Activated naive CD4-positive, alpha-beta T cell (primary cell): ENCODE measurements at regions not wholly inside any gene's neighbourhood (a gene's known extent, or its start where the extent isn't known, plus 50 kb on each side); places are given as distances from the start of the nearest gene placed in this dataset.

Experiments
- DNase-seq, 4 experiments: peaks; one replicate each; lab custom pipeline; 2025; lab: John Stamatoyannopoulos, UW

- DNase-seq, result no peak
These were observed 55.6 kb downstream of the PBDC1 start for GRCh38 chrX:76228499-76228898.

- no peak for DNase-seq
These were observed 76.0 kb downstream of the PBDC1 start for GRCh38 chrX:76248901-76249300.

GRCh38 chrX:76253432-76253831 is 80.6 kb downstream of the PBDC1 start:
- DNase-seq, result peak in 2 of 4 experiments; percentile 1 to 2

GRCh38 chrX:76279007-76279406 is 106.1 kb downstream of the PBDC1 start:
- DNase-seq, result peak in 2 of 4 experiments; percentile 2 to 7
